ENCODE measurements at regions not wholly inside any gene's neighbourhood (a gene's known extent, or its start where the extent isn't known, plus 50 kb on each side); places are given as distances from the start of the nearest gene placed in this dataset.
"Not testable (repeated sequence)": the region's sequence is repeated elsewhere in the genome, so short reads cannot be mapped to it uniquely, and the experiment has no call there.

GRCh38 chr9:29416204-29416603 is 1842.9 kb upstream of the C9orf72 start:
- no peak for DNase-seq (ENCODE audit: low read depth in 4 of 4, low spot score in 3 of 4)

- DNase-seq (ENCODE audit: low read depth in 4 of 4, low spot score in 3 of 4): no peak
Measured at GRCh38 chr9:29422438-29422837, 1849.2 kb upstream of the C9orf72 start.

GRCh38 chr9:29432191-29432590 is 1858.9 kb upstream of the C9orf72 start:
- no peak for DNase-seq (ENCODE audit: low read depth in 4 of 4, low spot score in 3 of 4)

GRCh38 chr9:29432656-29433055 is 1859.4 kb upstream of the C9orf72 start:
- not testable (repeated sequence) for DNase-seq (ENCODE audit: low read depth in 4 of 4, low spot score in 3 of 4)

GRCh38 chr9:29435368-29435767 is 1862.1 kb upstream of the C9orf72 start:
- DNase-seq (ENCODE audit: low read depth in 4 of 4, low spot score in 3 of 4): no peak

- DNase-seq (ENCODE audit: low read depth in 4 of 4, low spot score in 3 of 4): peak in 1 of 4 donors; percentile 5
Measured at GRCh38 chr9:29437526-29437925, 1864.2 kb upstream of the C9orf72 start.

GRCh38 chr9:29439961-29440360 is 1866.7 kb upstream of the C9orf72 start:
- no peak for DNase-seq (ENCODE audit: low read depth in 4 of 4, low spot score in 3 of 4)

GRCh38 chr9:29440449-29440848 is 1867.2 kb upstream of the C9orf72 start:
- no peak for DNase-seq (ENCODE audit: low read depth in 4 of 4, low spot score in 3 of 4)

- no peak for DNase-seq (ENCODE audit: low read depth in 4 of 4, low spot score in 3 of 4)
Measured at GRCh38 chr9:29445751-29446150, 1872.5 kb upstream of the C9orf72 start.

GRCh38 chr9:29449306-29449705 is 1876.0 kb upstream of the C9orf72 start:
- DNase-seq (ENCODE audit: low read depth in 4 of 4, low spot score in 3 of 4): no peak

- not testable (repeated sequence) for DNase-seq (ENCODE audit: low read depth in 4 of 4, low spot score in 3 of 4)
Measured at GRCh38 chr9:29450343-29450875, 1877.1 kb upstream of the C9orf72 start.

- no peak for DNase-seq (ENCODE audit: low read depth in 4 of 4, low spot score in 3 of 4)
Measured at GRCh38 chr9:29456940-29457339, 1883.7 kb upstream of the C9orf72 start.

GRCh38 chr9:29475471-29475870 is 1902.2 kb upstream of the C9orf72 start:
- DNase-seq (ENCODE audit: low read depth in 4 of 4, low spot score in 3 of 4): no peak

- DNase-seq (ENCODE audit: low read depth in 4 of 4, low spot score in 3 of 4): no peak
Measured at GRCh38 chr9:29511680-29512079, 1938.4 kb upstream of the C9orf72 start.

GRCh38 chr9:29514336-29514735 is 1941.1 kb upstream of the C9orf72 start:
- no peak for DNase-seq (ENCODE audit: low read depth in 4 of 4, low spot score in 3 of 4)

- no peak for DNase-seq (ENCODE audit: low read depth in 4 of 4, low spot score in 3 of 4)
Measured at GRCh38 chr9:29514862-29515261, 1941.6 kb upstream of the C9orf72 start.

- DNase-seq (ENCODE audit: low read depth in 4 of 4, low spot score in 3 of 4): no peak
Measured at GRCh38 chr9:29548436-29548835, 1975.2 kb upstream of the C9orf72 start.

GRCh38 chr9:29555502-29555901 is 1982.2 kb upstream of the C9orf72 start:
- no peak for DNase-seq (ENCODE audit: low read depth in 4 of 4, low spot score in 3 of 4)

GRCh38 chr9:29556317-29556716 is 1983.0 kb upstream of the C9orf72 start:
- no peak for DNase-seq (ENCODE audit: low read depth in 4 of 4, low spot score in 3 of 4)

GRCh38 chr9:29556746-29557145 is 1983.5 kb upstream of the C9orf72 start:
- DNase-seq (ENCODE audit: low read depth in 4 of 4, low spot score in 3 of 4): no peak

GRCh38 chr9:29564564-29564963 is 1991.3 kb upstream of the C9orf72 start:
- no peak for DNase-seq (ENCODE audit: low read depth in 4 of 4, low spot score in 3 of 4)

- DNase-seq (ENCODE audit: low read depth in 4 of 4, low spot score in 3 of 4): no peak
Measured at GRCh38 chr9:29575219-29575618, 2001.9 kb upstream of the C9orf72 start.

- no peak for DNase-seq (ENCODE audit: low read depth in 4 of 4, low spot score in 3 of 4)
Measured at GRCh38 chr9:29588361-29588760, 2015.1 kb upstream of the C9orf72 start.

All from right renal pelvis (tissue), 4 donors.